GM12891 (cell line): ENCODE measurements at regions not wholly inside any gene's neighbourhood (a gene's known extent, or its start where the extent isn't known, plus 50 kb on each side); places are given as distances from the start of the nearest gene placed in this dataset.
"Not testable (repeated sequence)": the region's sequence is repeated elsewhere in the genome, so short reads cannot be mapped to it uniquely, and the experiment has no call there.

Source experiments
- DNase-seq: peaks from one replicate; pipeline ENCODE4 v3.0.0; 2011; ENCODE audit warnings: low spot score; ENCODE audit not compliant: insufficient read length
- FAIRE-seq: peaks from 2 replicates; lab custom pipeline; 2011; peaks lifted over from hg19 to GRCh38; lab: Jason Lieb, UNC
- PAX5 ChIP-seq: IDR thresholded peaks from 2 replicates; pipeline ENCODE4 v1.6.1; 2011; ENCODE audit warnings: low read length, moderate library complexity, mild to moderate bottlenecking; ENCODE audit not compliant: insufficient read depth, severe bottlenecking
- POLR2A ChIP-seq: IDR thresholded peaks from 2 replicates; pipeline ENCODE4 v1.6.1; 2011; ENCODE audit warnings: low read depth, low read length, control low read depth
- POLR2AphosphoS5 ChIP-seq: IDR thresholded peaks from 2 replicates; pipeline ENCODE4 v1.6.1; 2011; ENCODE audit warnings: low read depth, low read length, control low read depth
- POU2F2 ChIP-seq: IDR thresholded peaks from 2 replicates; pipeline ENCODE4 v1.6.1; 2011; ENCODE audit warnings: low read depth, mild to moderate bottlenecking, control low read depth, low read length, moderate library complexity
- SPI1 ChIP-seq: IDR thresholded peaks from 2 replicates; pipeline ENCODE4 v1.6.1; 2011; ENCODE audit warnings: low read depth, low read length, control low read depth
- TAF1 ChIP-seq: IDR thresholded peaks from 2 replicates; pipeline ENCODE4 v1.6.1; 2011; ENCODE audit warnings: low read depth, low read length, control low read depth

GRCh38 chr6:10140136-10140535 is 274.7 kb downstream of the TFAP2A start:
- FAIRE-seq (no peak), DNase-seq (no peak)
- TF ChIP-seq SPI1 (no peak), POLR2A (no peak), TAF1 (no peak), POU2F2 (no peak), POLR2AphosphoS5 (no peak), PAX5 (no peak)

GRCh38 chr6:10138917-10139316 is 276.0 kb downstream of the TFAP2A start:
- FAIRE-seq (no peak), DNase-seq (no peak)
- TF ChIP-seq POLR2A = no peak
- no peak for TF ChIP-seq POU2F2
- no peak for TF ChIP-seq POLR2AphosphoS5
- TF ChIP-seq SPI1 = no peak
- TF ChIP-seq PAX5 = no peak
- TF ChIP-seq TAF1 = no peak

- FAIRE-seq (no peak), DNase-seq (no peak)
- TF ChIP-seq POLR2AphosphoS5 = no peak
- no peak for TF ChIP-seq TAF1
- no peak for TF ChIP-seq PAX5
- no peak for TF ChIP-seq POU2F2
- TF ChIP-seq SPI1 = no peak
- TF ChIP-seq POLR2A = no peak
Measured at GRCh38 chr6:10136636-10137035, 278.2 kb downstream of the TFAP2A start.

GRCh38 chr6:10134185-10134584 is 280.7 kb downstream of the TFAP2A start:
- FAIRE-seq, DNase-seq: not testable (repeated sequence)

- TF ChIP-seq POU2F2 (no peak), POLR2AphosphoS5 (no peak), SPI1 (no peak), TAF1 (no peak), POLR2A (no peak), PAX5 (no peak)
- FAIRE-seq = no peak
Measured at GRCh38 chr6:10128721-10129120, 286.2 kb downstream of the TFAP2A start.

GRCh38 chr6:10122164-10122563 is 292.7 kb downstream of the TFAP2A start:
- FAIRE-seq = no peak
- TF ChIP-seq POLR2AphosphoS5 (no peak), SPI1 (no peak), POLR2A (no peak), POU2F2 (no peak), PAX5 (no peak), TAF1 (no peak)
- no peak for DNase-seq

More at GRCh38 chr6:10128721-10129120, 286.2 kb downstream of the TFAP2A start:
- no peak for DNase-seq

- no peak for DNase-seq
- FAIRE-seq = no peak
- TF ChIP-seq POLR2AphosphoS5 (no peak), PAX5 (no peak), SPI1 (no peak), POU2F2 (no peak), TAF1 (no peak), POLR2A (no peak)
Measured at GRCh38 chr6:10112871-10113549, 301.9 kb downstream of the TFAP2A start.

- no peak for TF ChIP-seq POLR2A
- TF ChIP-seq POU2F2 = no peak
- TF ChIP-seq SPI1 = no peak
- no peak for TF ChIP-seq TAF1
- no peak for TF ChIP-seq POLR2AphosphoS5
- TF ChIP-seq PAX5 = no peak
- no peak for DNase-seq
- FAIRE-seq = no peak
Measured at GRCh38 chr6:10111975-10112374, 302.9 kb downstream of the TFAP2A start.

GRCh38 chr6:10101551-10102252 is 313.2 kb downstream of the TFAP2A start:
- TF ChIP-seq POU2F2 (no peak), PAX5 (no peak), TAF1 (no peak), POLR2AphosphoS5 (no peak), SPI1 (no peak), POLR2A (no peak)
- DNase-seq (no peak), FAIRE-seq (no peak)

- no peak for FAIRE-seq
- TF ChIP-seq POU2F2 (no peak), SPI1 (0 out of 2 replicates have a peak, but pooled peaks have one; percentile 20), PAX5 (no peak), TAF1 (no peak), POLR2A (no peak), POLR2AphosphoS5 (no peak)
Measured at GRCh38 chr6:10099529-10100140, 315.2 kb downstream of the TFAP2A start.

More at GRCh38 chr6:10099529-10100140, 315.2 kb downstream of the TFAP2A start:
- DNase-seq = no peak
